ENCODE measurements at regions not wholly inside any gene's neighbourhood (a gene's known extent, or its start where the extent isn't known, plus 50 kb on each side); places are given as distances from the start of the nearest gene placed in this dataset.

GRCh38 chr9:107584944-107585343, 95.4 kb upstream of the KLF4 start (continued):
- TF ChIP-seq, protein P1, sequence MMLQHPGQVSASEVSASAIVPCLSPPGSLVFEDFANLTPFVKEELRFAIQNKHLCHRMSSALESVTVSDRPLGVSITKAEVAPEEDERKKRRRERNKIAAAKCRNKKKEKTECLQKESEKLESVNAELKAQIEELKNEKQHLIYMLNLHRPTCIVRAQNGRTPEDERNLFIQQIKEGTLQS (IDR thresholded peaks at IDR 0.05) = no peak
- TF ChIP-seq, protein P2, sequence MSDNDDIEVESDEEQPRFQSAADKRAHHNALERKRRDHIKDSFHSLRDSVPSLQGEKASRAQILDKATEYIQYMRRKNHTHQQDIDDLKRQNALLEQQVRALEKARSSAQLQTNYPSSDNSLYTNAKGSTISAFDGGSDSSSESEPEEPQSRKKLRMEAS (IDR thresholded peaks at IDR 0.05) = no peak
- TF ChIP-seq, protein P3, sequence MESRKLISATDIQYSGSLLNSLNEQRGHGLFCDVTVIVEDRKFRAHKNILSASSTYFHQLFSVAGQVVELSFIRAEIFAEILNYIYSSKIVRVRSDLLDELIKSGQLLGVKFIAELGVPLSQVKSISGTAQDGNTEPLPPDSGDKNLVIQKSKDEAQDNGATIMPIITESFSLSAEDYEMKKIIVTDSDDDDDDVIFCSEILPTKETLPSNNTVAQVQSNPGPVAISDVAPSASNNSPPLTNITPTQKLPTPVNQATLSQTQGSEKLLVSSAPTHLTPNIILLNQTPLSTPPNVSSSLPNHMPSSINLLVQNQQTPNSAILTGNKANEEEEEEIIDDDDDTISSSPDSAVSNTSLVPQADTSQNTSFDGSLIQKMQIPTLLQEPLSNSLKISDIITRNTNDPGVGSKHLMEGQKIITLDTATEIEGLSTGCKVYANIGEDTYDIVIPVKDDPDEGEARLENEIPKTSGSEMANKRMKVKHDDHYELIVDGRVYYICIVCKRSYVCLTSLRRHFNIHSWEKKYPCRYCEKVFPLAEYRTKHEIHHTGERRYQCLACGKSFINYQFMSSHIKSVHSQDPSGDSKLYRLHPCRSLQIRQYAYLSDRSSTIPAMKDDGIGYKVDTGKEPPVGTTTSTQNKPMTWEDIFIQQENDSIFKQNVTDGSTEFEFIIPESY (IDR thresholded peaks at IDR 0.05) = no peak
- TF ChIP-seq RXRA (IDR thresholded peaks at IDR 0.05) (no peak), RAD21 (IDR thresholded peaks at IDR 0.05) (no peak)

GRCh38 chr9:107584186-107584585, 94.6 kb upstream of the KLF4 start:
- DNase-seq (ENCODE audit: low spot score) = no peak
- no peaks in the 10 kb centered on the region for H3K27me3 ChIP-seq (ENCODE audit: control insufficient read depth in 4 of 4, insufficient read depth in 4 of 4, low read length in 3 of 4)
- H3K9ac ChIP-seq (ENCODE audit: low read depth in 1 of 2, low read length in 2 of 2) = no peak overlapping the region
- WGBS = 92% methylated on average over 5 of the region's 5 CpGs
- no peak overlapping the region for H3K27ac ChIP-seq (ENCODE audit: low read depth in 1 of 2, low read length in 2 of 2)
- TF ChIP-seq JUND (IDR thresholded peaks at IDR 0.05) (no peak), SP1 (IDR thresholded peaks at IDR 0.05) (no peak), HNF4G (IDR thresholded peaks at IDR 0.05) (no peak), GABPA (IDR thresholded peaks at IDR 0.05 in 1 of 2, conservative IDR thresholded peaks at IDR 0.05 in 1 of 2) (no peak)
- TF ChIP-seq, protein P2 (IDR thresholded peaks at IDR 0.05) = no peak
- H3K4me3 ChIP-seq (ENCODE audit: low read depth in 1 of 3, low read length in 3 of 3) = no peak overlapping the region
- H3K36me3 ChIP-seq (ENCODE audit: control insufficient read depth in 4 of 4, insufficient read depth in 3 of 4, low read depth in 1 of 4, low read length in 3 of 4) = no peaks in the 10 kb centered on the region
- peaks cover 3 to 14% (median 9%) of the 10 kb centered on the region in 4 donors for H3K4me1 ChIP-seq (ENCODE audit: control insufficient read depth in 4 of 4, insufficient read depth in 4 of 4, low read length in 3 of 4)
- H3K9me3 ChIP-seq (ENCODE audit: control insufficient read depth in 4 of 4, low read length in 3 of 4) = no peaks in the 10 kb centered on the region

- Histone ChIP-seq H3K27me3 (ENCODE audit: control insufficient read depth in 4 of 4, insufficient read depth in 4 of 4, low read length in 3 of 4) (no peaks in the 10 kb centered on the region), H3K36me3 (ENCODE audit: control insufficient read depth in 4 of 4, insufficient read depth in 3 of 4, low read depth in 1 of 4, low read length in 3 of 4) (no peaks in the 10 kb centered on the region), H3K27ac (ENCODE audit: low read depth in 1 of 2, low read length in 2 of 2) (no peak overlapping the region), H3K4me1 (ENCODE audit: control insufficient read depth in 4 of 4, insufficient read depth in 4 of 4, low read length in 3 of 4) (no peaks in the 10 kb centered on the region), H3K4me3 (ENCODE audit: low read depth in 1 of 3, low read length in 3 of 3) (no peak overlapping the region), H3K9ac (ENCODE audit: low read depth in 1 of 2, low read length in 2 of 2) (no peak overlapping the region), H3K9me3 (ENCODE audit: control insufficient read depth in 4 of 4, low read length in 3 of 4) (no peaks in the 10 kb centered on the region)
- DNase-seq (ENCODE audit: low spot score) = no peak
- 83% methylated on average over 5 of the region's 5 CpGs for WGBS
- TF ChIP-seq, protein P2 (IDR thresholded peaks at IDR 0.05) = no peak
- TF ChIP-seq RAD21 (IDR thresholded peaks at IDR 0.05) = peak in 1 of 2 donors; percentile 20
- peak; percentile 81 for TF ChIP-seq NR2F2 (IDR thresholded peaks at IDR 0.05)
- TF ChIP-seq, protein P1 (IDR thresholded peaks at IDR 0.05) = no peak
- TF ChIP-seq, protein P4, sequence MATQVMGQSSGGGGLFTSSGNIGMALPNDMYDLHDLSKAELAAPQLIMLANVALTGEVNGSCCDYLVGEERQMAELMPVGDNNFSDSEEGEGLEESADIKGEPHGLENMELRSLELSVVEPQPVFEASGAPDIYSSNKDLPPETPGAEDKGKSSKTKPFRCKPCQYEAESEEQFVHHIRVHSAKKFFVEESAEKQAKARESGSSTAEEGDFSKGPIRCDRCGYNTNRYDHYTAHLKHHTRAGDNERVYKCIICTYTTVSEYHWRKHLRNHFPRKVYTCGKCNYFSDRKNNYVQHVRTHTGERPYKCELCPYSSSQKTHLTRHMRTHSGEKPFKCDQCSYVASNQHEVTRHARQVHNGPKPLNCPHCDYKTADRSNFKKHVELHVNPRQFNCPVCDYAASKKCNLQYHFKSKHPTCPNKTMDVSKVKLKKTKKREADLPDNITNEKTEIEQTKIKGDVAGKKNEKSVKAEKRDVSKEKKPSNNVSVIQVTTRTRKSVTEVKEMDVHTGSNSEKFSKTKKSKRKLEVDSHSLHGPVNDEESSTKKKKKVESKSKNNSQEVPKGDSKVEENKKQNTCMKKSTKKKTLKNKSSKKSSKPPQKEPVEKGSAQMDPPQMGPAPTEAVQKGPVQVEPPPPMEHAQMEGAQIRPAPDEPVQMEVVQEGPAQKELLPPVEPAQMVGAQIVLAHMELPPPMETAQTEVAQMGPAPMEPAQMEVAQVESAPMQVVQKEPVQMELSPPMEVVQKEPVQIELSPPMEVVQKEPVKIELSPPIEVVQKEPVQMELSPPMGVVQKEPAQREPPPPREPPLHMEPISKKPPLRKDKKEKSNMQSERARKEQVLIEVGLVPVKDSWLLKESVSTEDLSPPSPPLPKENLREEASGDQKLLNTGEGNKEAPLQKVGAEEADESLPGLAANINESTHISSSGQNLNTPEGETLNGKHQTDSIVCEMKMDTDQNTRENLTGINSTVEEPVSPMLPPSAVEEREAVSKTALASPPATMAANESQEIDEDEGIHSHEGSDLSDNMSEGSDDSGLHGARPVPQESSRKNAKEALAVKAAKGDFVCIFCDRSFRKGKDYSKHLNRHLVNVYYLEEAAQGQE (IDR thresholded peaks at IDR 0.05) = no peak
- no peak for TF ChIP-seq HNF4G (IDR thresholded peaks at IDR 0.05)
These were observed 87.7 kb upstream of the KLF4 start for GRCh38 chr9:107577140-107577776.
